ENCODE measurements at regions not wholly inside any gene's neighbourhood (a gene's known extent, or its start where the extent isn't known, plus 50 kb on each side); places are given as distances from the start of the nearest gene placed in this dataset.

DNA sequence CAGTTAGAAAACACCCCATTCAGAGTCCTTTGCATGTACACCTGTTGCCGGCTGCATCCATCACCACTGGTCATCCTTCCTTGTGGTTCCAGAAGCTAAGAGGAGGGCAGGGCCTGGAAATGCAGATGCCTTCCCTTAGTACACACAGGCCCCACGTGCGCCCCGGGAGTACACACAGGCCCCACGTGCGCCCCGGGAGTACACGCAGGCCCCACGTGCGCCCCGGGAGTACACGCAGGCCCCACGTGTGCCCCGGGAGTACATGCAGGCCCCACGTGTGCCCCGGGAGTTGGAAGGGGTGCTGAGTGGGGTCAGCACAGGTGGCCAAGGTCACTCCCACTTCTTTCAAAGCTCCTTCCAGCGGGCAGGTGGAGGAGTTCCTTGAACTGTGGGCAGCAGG, 1141.9 kb downstream of the BRD1 start:
- no peak for DNase-seq

DNA sequence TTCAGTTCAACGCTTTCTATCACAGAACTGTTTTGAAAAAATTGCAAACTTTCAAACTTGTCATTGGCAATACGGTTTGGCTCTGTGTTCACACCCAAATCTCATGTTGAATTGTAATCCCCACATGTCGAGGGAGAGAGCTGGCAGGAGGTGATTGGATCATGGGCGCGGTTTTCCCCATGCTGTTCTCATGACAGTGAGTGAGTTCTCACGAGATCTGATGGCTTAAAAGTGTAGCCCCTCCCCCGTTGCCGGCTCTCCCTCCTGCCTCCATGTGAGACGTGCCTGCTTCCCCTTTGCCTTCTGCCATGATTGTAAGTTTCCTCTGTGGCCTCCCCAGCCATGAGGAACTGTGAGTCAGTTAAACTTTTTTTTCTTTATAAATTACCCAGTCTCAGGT, 1144.0 kb downstream of the BRD1 start:
- DNase-seq = no peak

DNA sequence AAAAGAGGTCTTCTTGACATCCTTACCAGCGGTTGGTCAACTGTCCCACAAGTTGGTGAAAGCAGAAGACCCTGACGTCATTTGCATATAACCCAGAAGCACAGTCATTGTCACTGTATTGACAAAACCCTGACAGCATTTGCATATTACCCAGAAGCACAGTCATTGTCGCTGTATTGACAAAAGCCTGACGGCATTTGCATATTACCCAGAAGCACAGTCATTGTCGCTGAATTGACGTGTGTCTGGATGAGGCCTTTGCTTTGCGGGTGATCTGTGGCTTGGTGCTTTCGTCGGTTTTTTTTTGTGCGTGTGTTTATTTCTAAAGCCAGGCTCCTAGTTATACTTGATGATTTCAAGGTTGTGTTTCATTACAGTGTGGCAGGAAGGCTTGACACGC, 1145.2 kb downstream of the BRD1 start:
- no peak for DNase-seq

DNA sequence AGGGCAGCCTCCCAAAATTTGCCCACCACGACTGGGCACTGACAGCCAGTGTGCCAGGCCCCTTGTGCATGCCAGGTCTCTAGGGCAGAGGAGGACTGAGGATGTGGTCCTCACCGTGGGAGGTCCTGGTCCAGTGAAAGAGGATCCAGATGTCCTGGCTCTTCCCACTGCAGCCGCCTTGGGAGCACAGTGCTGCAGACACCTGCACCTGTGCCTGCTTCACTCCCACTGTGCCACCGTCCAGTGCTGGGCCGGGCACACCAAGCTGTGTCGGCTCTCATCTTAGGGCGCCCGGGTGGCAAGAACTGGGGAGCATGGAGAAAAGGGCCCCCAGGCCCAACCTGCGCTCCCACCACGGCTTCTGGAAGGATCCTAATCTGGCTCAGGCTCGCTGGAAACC, 1147.1 kb downstream of the BRD1 start:
- no peak for DNase-seq

DNA sequence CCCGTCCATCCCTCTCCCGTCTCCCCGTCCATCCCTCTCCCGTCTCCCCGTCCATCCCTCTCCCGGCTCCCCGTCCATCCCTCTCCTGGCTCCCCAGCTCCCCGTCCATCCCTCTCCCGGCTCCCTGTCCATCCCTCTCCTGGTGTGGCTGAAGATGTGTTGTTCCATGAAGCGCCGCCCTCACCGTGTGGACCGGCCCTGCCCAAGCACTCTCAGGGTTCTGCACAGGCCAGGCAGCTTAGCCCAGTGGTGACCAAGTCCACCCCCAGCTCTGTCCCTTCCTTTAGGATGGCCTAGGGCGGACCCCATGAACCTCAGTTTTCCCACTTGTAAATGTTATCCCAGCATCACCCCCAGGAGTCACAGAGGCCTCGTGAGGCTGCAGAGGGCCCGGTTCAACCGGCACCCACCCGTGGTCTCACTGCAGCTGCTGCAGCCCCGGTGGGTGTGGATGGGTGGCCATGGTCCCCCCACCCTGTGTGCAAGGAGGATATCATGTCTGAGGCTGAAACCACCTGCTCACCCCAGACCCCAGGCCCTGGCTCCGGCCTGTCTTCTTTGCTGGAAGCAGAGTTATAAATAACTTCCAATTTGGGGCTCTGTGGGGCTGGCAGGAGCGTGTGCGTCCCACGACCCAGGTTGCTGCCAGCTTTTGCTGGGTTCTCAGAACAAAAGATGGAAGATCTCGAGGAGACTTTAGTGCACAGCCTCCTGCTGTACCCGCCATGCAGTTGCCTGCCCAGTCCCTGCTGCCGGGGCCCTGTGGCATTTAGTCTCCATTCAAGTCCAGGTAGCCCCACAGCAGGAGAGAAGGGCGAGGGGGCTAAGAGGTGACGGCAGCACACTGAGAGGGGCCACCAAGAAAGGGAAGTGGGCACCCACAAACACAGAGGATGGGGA, 1147.8 kb downstream of the BRD1 start:
- no peak for DNase-seq

DNA sequence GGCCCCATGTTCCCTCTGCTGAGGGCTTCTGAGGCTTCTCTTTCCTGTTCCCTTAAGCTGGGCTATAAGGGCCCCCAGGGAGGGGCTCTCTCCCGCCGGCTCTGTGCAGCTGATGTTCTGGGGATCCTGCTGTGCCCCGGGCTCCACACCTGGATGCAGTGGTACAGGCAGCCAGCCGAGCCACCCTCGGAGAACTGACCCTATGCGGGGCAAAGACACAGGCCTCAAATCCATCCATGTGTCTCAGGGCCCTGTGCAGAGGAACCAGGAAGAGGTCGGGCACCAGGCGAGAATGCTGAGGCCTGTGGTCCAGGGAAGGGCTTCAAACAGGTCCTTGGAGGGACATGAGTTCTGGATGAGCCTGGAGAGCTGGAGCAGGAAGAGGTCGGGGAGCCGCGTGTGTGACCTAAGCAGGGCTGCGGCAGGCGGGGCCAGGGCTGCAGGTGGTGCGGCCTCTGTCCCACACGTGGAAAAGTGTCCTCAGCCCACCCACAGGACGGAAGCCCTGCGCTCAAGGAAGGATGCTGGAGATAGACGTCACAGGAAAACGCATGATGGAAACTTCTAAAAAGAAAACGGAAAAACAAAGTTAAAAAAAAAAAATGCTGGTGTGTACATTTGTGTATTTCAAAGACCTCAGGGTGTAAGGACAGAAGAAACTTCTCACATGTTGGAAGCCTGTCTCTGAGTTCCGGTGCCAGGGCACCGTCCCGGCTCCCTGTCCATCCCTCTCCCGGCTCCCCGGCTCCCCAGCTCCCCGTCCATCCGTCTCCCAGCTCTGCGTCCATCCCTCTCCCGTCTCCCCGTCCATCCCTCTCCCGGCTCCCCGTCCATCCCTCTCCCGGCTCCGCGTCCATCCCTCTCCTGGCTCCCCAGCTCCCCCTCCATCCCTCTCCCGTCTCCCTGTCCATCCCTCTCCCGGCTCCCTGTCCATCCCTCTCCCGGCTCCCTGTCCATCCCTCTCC, 1149.2 kb downstream of the BRD1 start:
- DNase-seq = no peak

DNA sequence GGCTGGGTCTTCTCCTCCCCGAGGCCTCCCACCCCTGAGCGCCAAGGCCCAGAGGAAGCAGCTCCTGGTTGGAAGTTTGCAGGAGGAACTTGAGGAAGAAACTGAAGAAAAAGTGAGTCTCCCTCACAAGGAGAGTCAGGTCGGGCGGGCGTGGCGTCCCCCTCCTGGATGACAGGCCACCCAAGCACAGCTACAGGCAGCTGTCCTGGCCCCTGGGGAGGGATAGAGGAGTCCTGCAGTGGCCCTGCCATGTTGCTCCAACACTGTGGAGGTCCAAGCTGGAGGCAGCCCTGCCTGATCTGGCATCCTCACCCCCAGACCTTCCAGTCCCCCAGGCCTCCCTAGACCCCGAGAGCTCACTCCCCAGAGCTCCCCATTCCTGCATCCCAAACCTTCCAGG, 1150.1 kb downstream of the BRD1 start:
- DNase-seq = no peak

DNA sequence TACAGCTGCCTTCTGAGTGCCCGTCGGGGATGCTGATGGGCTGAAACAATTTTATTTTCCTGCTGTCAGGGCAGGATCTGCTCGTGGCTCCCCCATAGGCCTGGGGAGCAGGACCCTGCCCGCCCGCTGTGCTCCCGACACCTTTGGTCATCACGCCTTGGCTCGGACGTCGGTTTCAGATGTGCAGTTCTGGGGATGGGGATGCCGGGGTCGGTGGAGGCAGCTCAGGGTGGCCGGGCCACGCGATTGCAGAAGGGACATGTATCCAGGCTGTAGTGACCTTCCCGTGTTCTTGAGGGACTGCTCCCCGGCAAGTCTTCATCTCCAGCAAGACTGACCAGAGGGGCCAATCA, 1150.5 kb downstream of the BRD1 start:
- no peak for DNase-seq

DNA sequence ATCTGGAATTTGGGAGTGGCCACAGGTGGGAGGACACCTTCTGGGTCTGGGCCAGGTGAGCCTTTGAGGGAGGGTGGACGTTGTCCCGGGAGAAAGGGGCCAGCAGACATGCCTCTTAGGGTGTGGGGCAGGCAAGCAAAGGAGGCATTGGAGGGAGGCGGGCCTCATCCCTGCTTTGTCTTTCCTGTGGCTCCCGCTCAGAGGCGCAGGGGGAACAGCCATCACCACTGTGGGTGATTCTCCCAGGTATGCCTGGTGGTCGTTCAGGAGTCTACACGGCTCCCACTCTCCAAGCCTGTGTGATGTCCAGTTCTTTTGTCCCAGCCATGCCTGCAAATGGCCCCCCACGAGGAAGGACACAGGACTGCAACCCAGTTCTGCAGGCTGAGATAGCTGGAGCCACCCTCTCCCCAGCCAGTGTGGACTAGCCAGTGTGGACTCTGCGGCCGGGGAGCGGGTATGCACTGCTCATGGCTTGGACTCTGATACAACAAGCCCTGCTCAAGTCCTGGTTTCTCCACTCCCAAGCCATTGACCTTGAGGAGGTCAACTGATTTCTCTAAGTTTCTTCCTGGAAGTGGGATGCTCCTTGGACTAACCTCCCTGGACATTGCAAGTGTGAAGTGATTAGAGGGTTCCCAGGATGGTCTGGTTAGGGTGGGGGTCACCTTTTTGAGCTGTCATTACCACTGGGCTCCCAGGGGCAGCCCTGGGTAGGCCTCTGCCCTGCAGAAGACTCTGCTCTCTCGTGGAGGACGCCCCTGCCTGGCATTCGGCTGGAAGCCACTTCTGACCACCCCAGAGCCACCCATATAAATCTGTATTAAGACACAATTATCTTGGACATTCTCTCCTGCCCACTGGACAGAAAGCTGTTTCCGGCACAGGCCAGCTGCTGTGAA, 1151.2 kb downstream of the BRD1 start:
- DNase-seq = no peak

DNA sequence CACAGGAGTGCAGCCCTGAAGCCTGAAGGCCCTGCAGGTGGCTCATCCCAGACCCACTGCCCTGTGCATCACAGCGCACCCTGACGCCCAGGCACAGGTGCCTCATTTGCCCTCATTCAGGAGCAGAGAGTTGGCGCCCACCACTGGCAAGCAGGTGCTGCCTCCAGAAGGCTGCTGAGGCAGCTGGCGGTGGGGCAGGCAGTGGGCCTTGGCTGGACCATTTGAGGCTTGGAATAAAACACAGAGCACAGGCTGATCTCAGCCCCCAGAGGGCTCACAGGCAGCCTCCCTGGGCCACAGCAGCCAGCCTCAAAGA, 1151.9 kb downstream of the BRD1 start:
- no peak for DNase-seq

DNA sequence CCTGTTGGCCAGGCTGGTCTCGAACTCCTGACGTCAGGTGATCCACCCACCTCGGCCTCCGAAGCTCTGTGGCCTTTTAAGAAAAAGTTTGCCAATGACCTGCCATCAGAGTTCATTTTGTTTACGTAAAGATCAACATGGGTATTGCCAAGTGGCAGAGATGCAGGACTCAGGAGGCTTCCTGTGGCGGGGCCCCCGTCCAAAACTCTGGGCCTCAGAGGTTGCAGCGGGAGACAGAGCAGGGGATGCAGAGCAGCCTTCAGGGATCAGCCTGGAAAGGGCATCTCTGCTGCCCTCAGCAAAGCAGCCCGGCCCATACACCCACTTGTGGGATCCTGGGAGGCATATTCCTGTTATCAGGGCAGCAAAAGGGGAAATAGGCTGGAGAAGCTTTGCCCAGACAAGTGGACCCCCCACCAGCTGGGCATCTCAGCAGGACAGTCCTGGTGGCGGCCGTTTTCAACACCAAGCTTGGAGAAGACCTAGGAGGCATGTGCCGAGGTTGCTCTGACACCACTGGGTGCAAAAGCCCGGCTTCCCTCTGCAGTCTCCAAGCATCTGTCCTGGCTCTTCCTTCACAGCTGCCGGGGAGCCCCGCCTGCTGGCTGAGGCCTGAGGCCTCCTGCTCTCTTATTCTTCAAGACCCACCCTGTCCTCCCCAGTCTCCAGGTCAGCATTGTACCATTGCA, 1152.4 kb downstream of the BRD1 start:
- DNase-seq = no peak

DNA sequence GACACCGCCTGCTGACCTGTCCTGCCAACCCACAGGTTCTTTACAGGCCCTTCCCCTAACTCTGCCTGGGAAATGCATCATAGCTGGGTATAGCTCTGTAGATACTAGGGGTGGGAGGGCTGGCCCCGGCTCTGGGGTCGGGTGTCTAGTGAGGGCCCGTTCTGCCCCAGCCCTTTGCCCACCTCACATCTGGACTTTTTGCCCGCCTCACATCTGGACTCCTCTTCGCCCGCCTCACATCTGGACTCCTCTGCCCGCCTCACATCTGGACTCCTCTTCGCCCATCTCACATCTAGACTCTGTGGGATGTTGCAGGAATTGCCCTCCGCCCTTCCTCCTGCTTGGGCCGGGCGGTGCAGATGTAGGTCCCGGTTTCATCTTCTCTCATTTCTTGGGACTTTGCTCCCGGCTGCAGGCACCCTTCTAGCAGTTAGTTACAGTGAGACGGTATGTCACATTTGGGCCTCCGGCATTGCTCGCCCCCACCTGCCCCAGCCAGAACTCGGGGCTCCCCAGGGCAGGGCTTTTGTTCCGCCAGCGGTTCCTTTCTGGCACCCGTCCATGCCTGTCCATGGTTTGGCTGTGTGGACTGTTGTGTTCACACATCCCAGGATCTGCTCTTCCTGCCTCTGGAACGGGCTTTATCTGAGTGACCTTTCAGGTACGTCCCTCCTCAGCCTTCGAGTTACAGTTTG, 1153.7 kb downstream of the BRD1 start:
- DNase-seq = no peak

DNA sequence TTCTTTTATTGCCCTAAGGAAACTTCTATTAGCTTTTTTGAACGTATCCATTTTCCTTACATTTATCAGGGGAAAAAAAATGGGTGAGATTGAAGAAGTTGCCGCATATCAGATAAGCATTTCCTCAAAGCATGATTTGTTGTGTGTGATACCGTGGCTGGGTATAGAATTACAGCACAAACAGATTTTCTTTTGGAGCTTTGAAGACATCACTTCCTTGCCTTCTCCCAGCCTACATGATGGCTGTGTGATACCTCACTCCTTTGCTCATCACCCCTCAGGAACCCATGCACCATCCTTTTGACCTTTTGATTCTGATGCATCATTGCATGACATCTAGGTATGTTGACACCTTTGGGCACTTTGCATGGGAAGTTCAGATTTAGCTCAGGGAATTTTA, 1155.3 kb downstream of the BRD1 start:
- no peak for DNase-seq

DNA sequence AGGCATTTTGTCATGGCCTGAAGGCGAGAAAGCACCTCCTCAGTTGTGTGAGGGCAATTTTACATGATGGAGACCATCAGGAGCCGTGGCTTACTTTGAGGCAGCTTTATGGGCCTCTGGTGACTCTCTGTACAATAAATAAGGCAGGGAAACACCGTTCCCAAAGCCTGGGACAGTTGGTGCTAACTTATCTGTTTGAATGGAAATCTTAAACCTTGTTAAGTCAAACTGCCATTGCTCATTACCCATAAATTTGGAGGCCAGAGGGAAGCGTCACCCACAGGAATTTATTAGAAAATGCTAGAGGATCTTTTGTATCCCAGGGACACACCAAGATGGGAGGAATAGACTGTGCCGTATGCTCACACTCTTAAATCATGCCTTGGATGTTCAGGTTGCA, 1156.9 kb downstream of the BRD1 start:
- DNase-seq = no peak

DNA sequence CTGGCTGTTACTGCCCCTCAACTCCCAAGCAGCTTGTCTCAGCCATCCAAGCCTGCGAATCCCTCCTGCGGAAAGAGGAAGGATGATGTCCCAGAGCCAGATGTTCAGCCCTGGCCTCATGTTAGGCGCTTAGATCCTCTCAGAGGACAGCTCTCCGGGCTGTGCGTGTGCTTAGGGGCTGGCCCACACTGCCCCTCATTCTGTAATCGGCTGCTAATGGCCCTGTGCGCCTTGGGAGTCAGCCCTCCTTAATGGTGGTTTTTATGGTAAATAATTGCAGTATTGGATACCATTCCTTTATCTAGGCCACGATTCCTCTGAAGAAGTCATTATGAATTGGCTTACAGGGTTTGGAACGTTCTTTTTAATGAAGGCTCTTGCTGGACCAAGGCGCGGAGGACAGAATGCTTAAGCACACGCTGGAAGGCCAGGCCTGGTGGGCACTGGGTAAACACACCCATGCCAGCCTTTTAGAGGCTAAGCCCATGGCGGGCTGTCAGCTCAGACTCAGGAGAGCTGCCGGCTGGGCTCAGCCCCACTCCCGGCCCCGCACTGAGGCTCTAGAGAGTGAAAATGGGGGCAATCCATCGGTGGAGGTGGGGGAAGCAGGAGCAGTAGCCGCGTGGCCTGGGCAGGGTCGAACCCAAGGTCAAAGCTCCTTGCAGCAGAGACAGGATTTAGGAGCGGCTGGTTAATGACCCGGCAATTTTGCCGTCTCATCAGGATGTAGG, 1157.5 kb downstream of the BRD1 start:
- no peak for DNase-seq

DNA sequence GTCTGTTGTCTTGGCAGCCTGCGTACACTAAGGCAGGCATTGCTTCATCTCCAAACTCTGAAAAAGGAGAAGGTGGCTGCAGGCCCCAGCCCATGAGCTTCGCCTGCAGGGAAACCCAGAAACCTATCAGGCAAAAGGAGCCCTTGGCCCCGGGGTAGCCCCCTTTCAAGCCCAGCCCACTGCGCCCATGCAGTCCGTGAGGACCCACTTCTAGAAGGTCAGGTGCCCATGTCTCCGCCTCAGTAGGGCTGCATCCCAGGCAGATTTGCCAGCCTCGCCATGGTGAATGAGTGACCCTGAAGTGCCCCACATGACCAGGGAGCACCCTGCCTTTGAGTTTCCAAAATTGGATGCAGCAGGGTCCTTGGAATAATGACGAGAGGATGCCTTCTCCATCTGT, 1158.4 kb downstream of the BRD1 start:
- DNase-seq = no peak

DNA sequence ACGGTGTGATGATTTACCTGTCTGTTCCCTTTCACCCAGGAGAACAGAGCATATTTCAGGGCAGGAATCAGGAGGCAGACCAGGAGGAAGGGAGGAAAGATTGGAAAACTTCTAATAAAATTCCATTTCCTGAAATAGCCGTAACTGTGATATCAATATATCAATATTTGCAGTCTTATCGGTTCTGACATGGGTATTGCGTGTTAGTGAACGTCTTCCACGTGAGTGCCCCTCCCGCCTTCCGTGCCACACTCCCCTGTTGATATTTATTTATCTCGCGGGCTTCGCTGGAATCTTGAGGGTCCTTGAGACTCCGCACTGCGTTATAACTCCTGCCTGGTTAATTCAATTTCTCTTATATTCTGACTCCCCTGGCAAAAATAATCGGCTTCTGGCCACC, 1160.4 kb downstream of the BRD1 start:
- no peak for DNase-seq

DNA sequence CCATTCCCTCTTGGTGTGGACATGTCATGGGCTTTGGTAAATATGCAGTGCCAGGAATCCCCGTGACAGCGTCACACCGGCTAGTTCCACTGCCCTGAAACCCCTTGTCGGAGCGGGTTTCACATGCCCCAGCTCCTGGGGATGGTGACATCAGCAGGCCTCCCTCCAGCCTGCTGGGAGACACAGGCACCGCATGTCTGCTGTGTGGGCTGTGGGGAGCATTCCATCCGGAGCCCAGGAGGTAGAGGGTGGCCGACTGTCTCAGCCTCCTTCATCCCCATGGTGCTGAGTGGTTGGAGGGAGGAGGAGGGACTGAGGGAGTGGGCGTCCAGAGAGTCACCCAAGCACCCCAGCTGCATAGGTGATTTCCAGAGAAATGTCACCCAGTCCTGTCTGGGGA, 1161.1 kb downstream of the BRD1 start:
- no peak for DNase-seq

DNA sequence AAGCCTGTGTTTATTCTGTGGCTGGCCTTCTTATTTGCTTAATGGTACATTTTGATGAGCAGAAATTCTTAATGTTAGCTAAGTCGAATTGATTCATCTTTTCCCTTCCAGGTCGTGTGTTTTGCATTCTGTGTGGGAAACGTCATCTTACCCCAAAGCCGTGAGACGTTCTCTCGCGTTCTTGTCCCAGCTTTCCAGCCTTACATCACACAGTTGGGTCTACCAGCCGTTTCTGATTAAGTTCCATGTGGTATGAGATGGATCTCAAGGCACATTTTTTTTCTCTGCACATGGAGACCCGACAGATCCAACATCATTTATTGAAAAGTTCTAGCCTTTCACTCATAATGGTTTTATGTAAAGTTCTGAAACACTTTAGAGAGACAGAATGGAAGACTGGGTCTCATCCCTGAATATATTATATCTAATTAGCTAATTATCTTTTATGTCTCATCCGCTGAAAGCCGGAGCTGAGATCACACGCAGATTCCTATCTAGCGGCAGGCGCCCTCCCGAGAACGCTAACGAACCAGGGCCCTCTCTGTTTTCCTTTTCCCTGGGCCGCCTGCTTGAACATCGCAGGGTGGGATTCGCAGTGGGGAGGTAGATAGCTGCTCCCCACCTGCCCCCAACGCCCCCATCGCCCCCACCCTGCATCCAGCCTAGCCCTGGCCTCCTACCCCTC, 1162.2 kb downstream of the BRD1 start:
- DNase-seq = no peak

DNA sequence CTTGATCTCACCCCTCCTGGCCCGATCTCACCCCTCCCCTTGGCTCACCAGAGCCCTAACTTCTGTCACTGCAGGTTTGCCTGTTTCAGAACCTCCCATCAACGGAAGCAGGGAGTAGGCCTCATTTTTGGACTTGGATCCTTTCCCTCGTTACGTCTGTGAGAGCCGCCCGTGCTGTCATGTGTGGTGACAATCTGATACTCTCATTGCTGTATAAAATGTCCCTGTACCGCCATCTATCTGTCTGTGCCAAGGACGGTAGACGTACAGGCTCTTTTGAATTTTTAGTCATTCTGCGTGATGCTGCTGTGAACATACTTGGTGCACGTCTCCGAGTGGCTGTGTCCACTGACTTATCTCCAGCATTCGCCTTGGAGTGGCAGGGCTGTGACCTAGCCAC, 1163.1 kb downstream of the BRD1 start:
- DNase-seq = no peak

DNA sequence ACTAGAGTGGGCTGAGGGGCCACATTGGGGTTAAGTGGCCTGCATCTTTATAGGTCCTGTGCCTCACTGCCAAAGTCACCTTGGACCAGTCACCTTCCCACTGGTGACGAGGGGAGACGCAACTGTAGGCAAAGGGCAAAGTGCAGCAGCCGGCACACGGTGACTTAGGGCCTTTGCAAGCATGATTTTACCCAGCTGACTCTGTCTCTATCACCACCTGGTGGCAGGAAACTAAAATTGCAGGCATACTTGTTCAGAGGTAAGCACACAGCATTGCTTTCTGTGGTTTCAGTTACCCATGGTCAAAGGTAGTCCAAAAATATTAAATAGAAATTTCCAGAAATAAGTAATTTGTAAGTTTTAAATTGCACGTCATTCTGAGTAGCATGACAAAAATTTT, 1164.4 kb downstream of the BRD1 start:
- DNase-seq = no peak
